ENCODE measurements at regions not wholly inside any gene's neighbourhood (a gene's known extent, or its start where the extent isn't known, plus 50 kb on each side); places are given as distances from the start of the nearest gene placed in this dataset.

GRCh38 chrX:145393702-145394235 lies 146.5 kb downstream of the SPANXN1 start:
- H3K9me3 ChIP-seq (ENCODE audit: control insufficient read depth, low read depth, low read length): peaks cover 10% of the 10 kb centered on the region
- H3K14ac ChIP-seq (ENCODE audit: insufficient read depth, low read length): no peak overlapping the region
- H4K20me1 ChIP-seq (ENCODE audit: control insufficient read depth, insufficient read depth, insufficient read length): no peaks in the 10 kb centered on the region
- WGBS (ENCODE audit: extremely low coverage, insufficient read length, low lambda C conversion rate): no CpG with 5 or more reads among the region's 6 CpGs
- H3K27me3 Mint-ChIP-seq (ENCODE audit: low read depth): peaks cover 6% of the 10 kb centered on the region
- H3K79me2 ChIP-seq (ENCODE audit: insufficient read depth, low read length): no peaks in the 10 kb centered on the region
- no peak overlapping the region for H2AFZ ChIP-seq (ENCODE audit: low read length)
- no peak overlapping the region for H4K91ac ChIP-seq (ENCODE audit: insufficient read length, low read depth, low read length)
- no peak overlapping the region for H3K27ac Mint-ChIP-seq
- DNase-seq: peak; percentile 38
- H2AK5ac ChIP-seq (ENCODE audit: insufficient read length, low read length): no peak overlapping the region
- no peaks in the 10 kb centered on the region for H3K4me1 Mint-ChIP-seq
- H3K23me2 ChIP-seq (ENCODE audit: insufficient read length, low read depth, low read length, poor library complexity, severe bottlenecking): no peaks in the 10 kb centered on the region
- peaks cover 64 to 82% of the 10 kb centered on the region in 2 experiments for H3K9me3 Mint-ChIP-seq
- no peak overlapping the region for H3K56ac ChIP-seq (ENCODE audit: insufficient read length, low read depth, low read length)
- TF ChIP-seq CTCF (conservative IDR thresholded peaks at IDR 0.05): peak; percentile 65
- no peak overlapping the region for H2BK5ac ChIP-seq (ENCODE audit: insufficient read length, low read length)
- H2BK120ac ChIP-seq (ENCODE audit: low read depth, low read length, poor library complexity, severe bottlenecking): no peak overlapping the region
- no peak overlapping the region for H4K5ac ChIP-seq (ENCODE audit: insufficient read length, low read depth, low read length)
- no peak overlapping the region for H3K4me2 ChIP-seq (ENCODE audit: insufficient read depth, insufficient read length, low read length)
- no peak overlapping the region for H3K18ac ChIP-seq (ENCODE audit: insufficient read length, low read depth, low read length)
- H3K36me3 Mint-ChIP-seq (ENCODE audit: insufficient read depth in 1 of 3, low read depth in 3 of 3): no peaks in the 10 kb centered on the region; a peak in 1 of 7 replicates
- H3K79me1 ChIP-seq (ENCODE audit: insufficient read depth, low read depth, low read length, poor library complexity, severe bottlenecking): no peaks in the 10 kb centered on the region
- no peak overlapping the region for H3K27ac ChIP-seq (ENCODE audit: insufficient read length, low read depth, low read length)
- no peak overlapping the region for H3K23ac ChIP-seq (ENCODE audit: insufficient read length, low read depth, low read length)
- H2BK12ac ChIP-seq (ENCODE audit: insufficient read length, low read depth, low read length): no peak overlapping the region
- H3T11ph ChIP-seq (ENCODE audit: low read length): no peak overlapping the region
- H2BK20ac ChIP-seq (ENCODE audit: low read depth, low read length, poor library complexity, severe bottlenecking): no peak overlapping the region
- no peaks in the 10 kb centered on the region for H3K4me1 ChIP-seq (ENCODE audit: insufficient read depth, low read length)
- no peaks in the 10 kb centered on the region for H3K27me3 ChIP-seq (ENCODE audit: insufficient read depth, low read length)
- H3K4ac ChIP-seq (ENCODE audit: low read depth, low read length): no peak overlapping the region
- peak overlapping the region; percentile 38; the same call in 1 of the 2 replicates for H2BK15ac ChIP-seq (ENCODE audit: low read depth, low read length)
- no peak overlapping the region for H3K9ac ChIP-seq (ENCODE audit: extremely low read depth, insufficient read length, low read length)
- H3K4me3 Mint-ChIP-seq: no peak overlapping the region
- no peak overlapping the region for H4K8ac ChIP-seq (replicated peaks; ENCODE audit: insufficient read length, low read depth, low read length)
